Neural cell (in vitro differentiated cells): ENCODE measurements at regions not wholly inside any gene's neighbourhood (a gene's known extent, or its start where the extent isn't known, plus 50 kb on each side); places are given as distances from the start of the nearest gene placed in this dataset.

Experiments used
- H2AFZ ChIP-seq: fragments of 200-600, 300-800 bp; sonication (generic), shearing (Covaris generic); 2 replicates; pipeline ENCODE4 v1.6.0; 2014; ENCODE audit warnings: low read depth, mild to moderate bottlenecking, antibody characterized with exemption, low read length, moderate library complexity
- H3F3A ChIP-seq: fragments of 200-600 bp; shearing (Covaris generic); 2 replicates; pipeline ENCODE4 v1.6.1; 2016; ENCODE audit warnings: mild to moderate bottlenecking, moderate library complexity, mixed read lengths, antibody characterized with exemption, low read length; ENCODE audit not compliant: insufficient read depth, poor library complexity, severe bottlenecking
- H3K27ac ChIP-seq: fragments of 200-600, 300-800 bp; sonication (generic), shearing (Covaris generic); 2 replicates; pipeline ENCODE4 v1.5.1; 2014; ENCODE audit warnings: mild to moderate bottlenecking, low read length, moderate library complexity
- H3K27me3 ChIP-seq: fragments of 300-800, 200-600 bp; sonication (generic), shearing (Covaris generic); 2 replicates; pipeline ENCODE4 v1.6.0; 2014; ENCODE audit warnings: mild to moderate bottlenecking, low read depth, low read length, moderate library complexity; ENCODE audit not compliant: insufficient read depth
- H3K36me3 ChIP-seq: fragments of 300-800, 200-600 bp; sonication (generic), shearing (Covaris generic); 2 replicates; pipeline ENCODE4 v1.5.1; 2014; ENCODE audit warnings: mild to moderate bottlenecking, antibody characterized with exemption, low read length, moderate library complexity; ENCODE audit not compliant: insufficient read depth
- H3K4me2 ChIP-seq: fragments of 300-800, 200-600 bp; sonication (generic), shearing (Covaris generic); 2 replicates; pipeline ENCODE4 v1.6.0; 2014; ENCODE audit warnings: mild to moderate bottlenecking, low read length
- H3K4me3 ChIP-seq: fragments of 300-800, 200-600 bp; sonication (generic), shearing (Covaris generic); 2 replicates; pipeline ENCODE4 v1.5.1; 2014; ENCODE audit warnings: mild to moderate bottlenecking, low read length, moderate library complexity
- H3K79me2 ChIP-seq: fragments of 200-600 bp; shearing (Covaris generic); replicated peaks from 2 replicates; pipeline ENCODE4 v1.6.0; 2014; ENCODE audit warnings: mild to moderate bottlenecking, low read length, moderate library complexity; ENCODE audit not compliant: insufficient read depth
- H3K9ac ChIP-seq: fragments of 300-800, 200-600 bp; sonication (generic), shearing (Covaris generic); 2 replicates; pipeline ENCODE4 v1.6.1; 2016; ENCODE audit warnings: mild to moderate bottlenecking, low read length, mixed read lengths
- H3K9me2 ChIP-seq: fragments of 200-600 bp; shearing (Covaris generic); 2 replicates; pipeline ENCODE4 v1.6.1; 2016; ENCODE audit warnings: mild to moderate bottlenecking, low read length, mixed read lengths; ENCODE audit not compliant: insufficient read depth
- H3K9me3 ChIP-seq: fragments of 200-600, 300-800 bp; sonication (generic), shearing (Covaris generic); 2 replicates; pipeline ENCODE4 v1.6.1; 2016; ENCODE audit warnings: mild to moderate bottlenecking, mixed run types, low read length, moderate library complexity, mixed read lengths
- H4K20me1 ChIP-seq: fragments of 200-600 bp; shearing (Covaris generic); 2 replicates; pipeline ENCODE4 v1.6.1; 2016; ENCODE audit warnings: mild to moderate bottlenecking, mixed run types; ENCODE audit not compliant: insufficient read depth
- EP300 ChIP-seq: fragments of 450-650 bp; conservative IDR thresholded peaks from 2 replicates; pipeline ENCODE4 v1.6.1; 2014; ENCODE audit warnings: antibody characterized with exemption, mild to moderate bottlenecking, moderate library complexity; ENCODE audit not compliant: poor library complexity, severe bottlenecking
- EZH2 ChIP-seq: fragments of 200-600, 300-800 bp; shearing (Covaris generic), sonication (generic); IDR thresholded peaks from 2 replicates; pipeline ENCODE4 v1.6.1; 2014; ENCODE audit warnings: antibody characterized with exemption, low read length, borderline replicate concordance, mild to moderate bottlenecking; ENCODE audit not compliant: insufficient read depth, poor library complexity, severe bottlenecking
- MXI1 ChIP-seq: fragments of 450-650 bp; conservative IDR thresholded peaks from 2 replicates; pipeline ENCODE4 v1.6.1; 2014; ENCODE audit warnings: antibody characterized with exemption, mild to moderate bottlenecking; ENCODE audit not compliant: poor library complexity, severe bottlenecking
- POLR2AphosphoS5 ChIP-seq: IDR thresholded peaks from 2 replicates; pipeline ENCODE4 v1.6.1; 2012
- RAD21 ChIP-seq: fragments of 450-650 bp; conservative IDR thresholded peaks from 2 replicates; pipeline ENCODE4 v1.6.1; 2014; ENCODE audit warnings: antibody characterized with exemption, mild to moderate bottlenecking, moderate library complexity
- REST ChIP-seq: IDR thresholded peaks from 2 replicates; pipeline ENCODE4 v1.6.1; 2012; ENCODE audit warnings: borderline replicate concordance
- SMC3 ChIP-seq: fragments of 450-650 bp; conservative IDR thresholded peaks from 2 replicates; pipeline ENCODE4 v1.6.1; 2014; ENCODE audit warnings: antibody characterized with exemption, mild to moderate bottlenecking, moderate library complexity; ENCODE audit not compliant: poor library complexity
- TAF1 ChIP-seq: IDR thresholded peaks from 2 replicates; pipeline ENCODE4 v1.6.1; 2012; ENCODE audit warnings: low read depth
- TF ChIP-seq, protein P1 (sequence below): fragments of 450-650 bp; IDR thresholded peaks from 2 replicates; pipeline ENCODE4 v1.5.1; 2014; ENCODE audit warnings: antibody characterized with exemption, mild to moderate bottlenecking, moderate library complexity; ENCODE audit not compliant: poor library complexity, severe bottlenecking

- no peak overlapping the region for H3K9ac ChIP-seq
- no peak overlapping the region for H3K4me3 ChIP-seq
- H3K27me3 ChIP-seq = no peaks in the 10 kb centered on the region
- no peak overlapping the region for H3K27ac ChIP-seq
- no peaks in the 10 kb centered on the region for H3K36me3 ChIP-seq
- H2AFZ ChIP-seq = no peak overlapping the region
- no peak overlapping the region for H3K4me2 ChIP-seq
- no peaks in the 10 kb centered on the region for H3K79me2 ChIP-seq
- TF ChIP-seq POLR2AphosphoS5 (no peak), SMC3 (no peak), TAF1 (no peak), RAD21 (no peak), EZH2 (no peak), REST (no peak), MXI1 (no peak), EP300 (no peak)
- TF ChIP-seq, protein P1, sequence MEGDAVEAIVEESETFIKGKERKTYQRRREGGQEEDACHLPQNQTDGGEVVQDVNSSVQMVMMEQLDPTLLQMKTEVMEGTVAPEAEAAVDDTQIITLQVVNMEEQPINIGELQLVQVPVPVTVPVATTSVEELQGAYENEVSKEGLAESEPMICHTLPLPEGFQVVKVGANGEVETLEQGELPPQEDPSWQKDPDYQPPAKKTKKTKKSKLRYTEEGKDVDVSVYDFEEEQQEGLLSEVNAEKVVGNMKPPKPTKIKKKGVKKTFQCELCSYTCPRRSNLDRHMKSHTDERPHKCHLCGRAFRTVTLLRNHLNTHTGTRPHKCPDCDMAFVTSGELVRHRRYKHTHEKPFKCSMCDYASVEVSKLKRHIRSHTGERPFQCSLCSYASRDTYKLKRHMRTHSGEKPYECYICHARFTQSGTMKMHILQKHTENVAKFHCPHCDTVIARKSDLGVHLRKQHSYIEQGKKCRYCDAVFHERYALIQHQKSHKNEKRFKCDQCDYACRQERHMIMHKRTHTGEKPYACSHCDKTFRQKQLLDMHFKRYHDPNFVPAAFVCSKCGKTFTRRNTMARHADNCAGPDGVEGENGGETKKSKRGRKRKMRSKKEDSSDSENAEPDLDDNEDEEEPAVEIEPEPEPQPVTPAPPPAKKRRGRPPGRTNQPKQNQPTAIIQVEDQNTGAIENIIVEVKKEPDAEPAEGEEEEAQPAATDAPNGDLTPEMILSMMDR = no peak
- peaks cover 7% of the 10 kb centered on the region for H3K9me3 ChIP-seq
- H3K9me2 ChIP-seq = no peaks in the 10 kb centered on the region
- H4K20me1 ChIP-seq = no peaks in the 10 kb centered on the region
- H3F3A ChIP-seq = no peaks in the 10 kb centered on the region
Observed at GRCh38 chr10:90443342-90443741, 414.5 kb downstream of the HTR7 start.

DNA sequence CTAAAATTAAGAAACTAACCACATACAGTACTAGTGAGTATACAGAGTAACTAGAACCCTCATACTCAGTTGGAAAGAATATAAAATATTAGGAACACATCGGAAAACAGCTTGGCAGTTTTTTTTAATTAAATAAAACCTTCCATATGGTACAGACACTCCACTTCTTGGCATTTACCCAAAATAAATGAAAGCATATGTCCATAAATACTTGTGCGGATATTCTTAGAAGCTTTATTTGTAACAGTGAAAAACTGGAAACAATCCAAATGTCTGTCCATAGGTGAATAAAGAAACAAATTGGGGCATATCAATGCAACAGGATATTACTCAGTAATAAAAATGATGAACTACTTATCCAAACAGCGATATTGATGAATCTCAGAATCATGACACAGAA lies 410.0 kb downstream of the HTR7 start:
- Histone ChIP-seq H3K9me3 (peaks cover 7% of the 10 kb centered on the region), H2AFZ (no peak overlapping the region), H4K20me1 (no peaks in the 10 kb centered on the region), H3K4me2 (no peak overlapping the region), H3K9ac (no peak overlapping the region), H3K4me3 (no peak overlapping the region), H3K27ac (no peak overlapping the region), H3F3A (no peaks in the 10 kb centered on the region), H3K36me3 (no peaks in the 10 kb centered on the region), H3K79me2 (no peaks in the 10 kb centered on the region), H3K27me3 (no peaks in the 10 kb centered on the region), H3K9me2 (no peaks in the 10 kb centered on the region)
- TF ChIP-seq SMC3 = no peak
- no peak for TF ChIP-seq EP300
- TF ChIP-seq MXI1 = no peak
- TF ChIP-seq, protein P1 = no peak
- no peak for TF ChIP-seq REST
